ENCODE measurements at regions not wholly inside any gene's neighbourhood (a gene's known extent, or its start where the extent isn't known, plus 50 kb on each side); places are given as distances from the start of the nearest gene placed in this dataset.

DNA sequence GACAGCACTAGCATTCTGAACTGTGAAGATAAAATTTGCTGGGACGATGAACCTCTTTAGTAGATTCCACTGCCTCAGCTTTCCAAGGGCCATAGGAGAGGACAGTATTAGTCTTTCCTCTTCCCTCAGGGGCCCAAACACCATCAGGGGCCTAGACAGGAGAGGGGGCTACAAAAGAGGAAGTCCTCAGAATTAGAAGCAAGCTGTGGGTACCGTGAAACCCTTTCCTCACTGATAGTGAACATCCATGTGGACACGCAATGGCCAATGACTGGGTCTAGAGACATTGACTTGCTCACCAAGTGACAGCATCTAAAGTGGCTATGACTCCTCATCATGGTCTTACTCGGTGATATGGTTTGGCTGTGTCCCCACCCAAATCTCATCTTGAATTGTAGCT is 68.1 kb upstream of the UST start:
- no peak for TF ChIP-seq POLR2AphosphoS5 (IDR thresholded peaks at IDR 0.05)
- TF ChIP-seq, protein P1, sequence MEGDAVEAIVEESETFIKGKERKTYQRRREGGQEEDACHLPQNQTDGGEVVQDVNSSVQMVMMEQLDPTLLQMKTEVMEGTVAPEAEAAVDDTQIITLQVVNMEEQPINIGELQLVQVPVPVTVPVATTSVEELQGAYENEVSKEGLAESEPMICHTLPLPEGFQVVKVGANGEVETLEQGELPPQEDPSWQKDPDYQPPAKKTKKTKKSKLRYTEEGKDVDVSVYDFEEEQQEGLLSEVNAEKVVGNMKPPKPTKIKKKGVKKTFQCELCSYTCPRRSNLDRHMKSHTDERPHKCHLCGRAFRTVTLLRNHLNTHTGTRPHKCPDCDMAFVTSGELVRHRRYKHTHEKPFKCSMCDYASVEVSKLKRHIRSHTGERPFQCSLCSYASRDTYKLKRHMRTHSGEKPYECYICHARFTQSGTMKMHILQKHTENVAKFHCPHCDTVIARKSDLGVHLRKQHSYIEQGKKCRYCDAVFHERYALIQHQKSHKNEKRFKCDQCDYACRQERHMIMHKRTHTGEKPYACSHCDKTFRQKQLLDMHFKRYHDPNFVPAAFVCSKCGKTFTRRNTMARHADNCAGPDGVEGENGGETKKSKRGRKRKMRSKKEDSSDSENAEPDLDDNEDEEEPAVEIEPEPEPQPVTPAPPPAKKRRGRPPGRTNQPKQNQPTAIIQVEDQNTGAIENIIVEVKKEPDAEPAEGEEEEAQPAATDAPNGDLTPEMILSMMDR (IDR thresholded peaks at IDR 0.05 in 8 of 11, conservative IDR thresholded peaks at IDR 0.05 in 3 of 11) = no peak
- no peak for TF ChIP-seq POLR2A (IDR thresholded peaks at IDR 0.05)

DNA sequence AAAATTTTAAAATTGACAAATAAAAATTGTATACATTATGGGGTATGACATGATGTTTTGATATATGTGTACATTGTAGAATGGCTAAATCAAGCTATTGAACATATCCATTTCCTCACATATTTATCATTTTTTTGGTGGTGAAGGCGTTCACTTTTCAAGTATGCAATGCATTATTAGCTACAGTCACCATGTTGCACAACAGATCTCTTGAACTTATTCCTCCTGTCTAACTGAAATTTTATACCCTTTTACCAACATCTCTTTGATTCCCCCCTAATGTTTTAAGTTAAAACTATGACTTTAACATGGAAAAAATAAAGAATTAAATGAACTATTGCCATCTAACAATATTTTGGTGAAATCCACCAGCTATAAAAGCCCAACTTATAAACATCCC is 65.2 kb upstream of the UST start:
- Histone ChIP-seq H3K4me3 (no peak overlapping the region), H3K4me1 (peaks cover 0 to 54% (median 28%) of the 10 kb centered on the region in 6 donors), H3K9me3 (peaks cover 0 to 8% (median 0%) of the 10 kb centered on the region in 8 donors), H3K27me3 (replicated peaks in 1 of 7) (no peaks in the 10 kb centered on the region), H3K36me3 (no peaks in the 10 kb centered on the region), H3K27ac (peak overlapping the region in 1 of 8 donors; percentile 18)
- WGBS, 5 donors = 73 to 90% (median 79%) methylated on average over 1 of the region's 1 CpG
- DNase-seq = no peak
- intact Hi-C loops (cut with DNase I; ENCODE audit: low total_unique reads) = no loop called here
- TF ChIP-seq, protein P1 (IDR thresholded peaks at IDR 0.05 in 8 of 11, conservative IDR thresholded peaks at IDR 0.05 in 3 of 11) = no peak
- no peak for TF ChIP-seq POLR2A (IDR thresholded peaks at IDR 0.05)
- no peak for TF ChIP-seq POLR2AphosphoS5 (IDR thresholded peaks at IDR 0.05)

More for the DNA sequence above, 68.1 kb upstream of the UST start:
- Histone ChIP-seq H3K4me3 (no peak overlapping the region), H3K27me3 (replicated peaks in 1 of 7) (no peaks in the 10 kb centered on the region), H3K27ac (peak overlapping the region in 7 of 8 donors; percentile 51 to 80 (median 72)), H3K4me1 (peaks cover 0 to 47% (median 28%) of the 10 kb centered on the region in 6 donors), H3K36me3 (no peaks in the 10 kb centered on the region), H3K9me3 (peaks cover 0 to 16% (median 4%) of the 10 kb centered on the region in 8 donors)
- 84 to 100% (median 89%) methylated on average over 3 to 4 of the region's 4 CpGs for WGBS, 5 donors
- intact Hi-C loops (cut with DNase I; ENCODE audit: low total_unique reads) = no loop called here
- no peak for DNase-seq

DNA sequence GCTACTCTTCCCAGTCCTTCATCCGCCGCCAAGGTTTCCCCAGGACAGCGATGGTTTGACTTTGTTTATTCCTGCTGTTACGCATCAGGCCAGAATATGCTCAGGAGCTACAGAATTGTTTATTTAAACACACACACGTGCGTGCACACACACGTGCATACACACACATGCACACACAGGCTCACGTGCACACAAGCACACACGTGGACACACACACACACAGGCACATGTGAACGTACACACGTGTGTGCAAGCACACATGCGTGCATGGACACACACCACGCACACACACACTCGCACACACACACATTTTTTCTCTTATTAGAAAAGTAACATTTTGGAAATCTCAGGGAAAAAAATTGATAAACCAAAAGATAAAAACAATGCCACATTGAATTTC is 64.6 kb upstream of the UST start:
- Histone ChIP-seq H3K9me3 (peaks cover 0 to 8% (median 0%) of the 10 kb centered on the region in 8 donors), H3K36me3 (no peaks in the 10 kb centered on the region), H3K27ac (peak overlapping the region in 2 of 8 donors; percentile 18 to 61), H3K27me3 (replicated peaks in 1 of 7) (no peaks in the 10 kb centered on the region), H3K4me1 (peaks cover 0 to 48% (median 25%) of the 10 kb centered on the region in 6 donors), H3K4me3 (no peak overlapping the region)
- no peak for DNase-seq
- TF ChIP-seq POLR2A (IDR thresholded peaks at IDR 0.05) = no peak
- TF ChIP-seq, protein P1 (IDR thresholded peaks at IDR 0.05 in 8 of 11, conservative IDR thresholded peaks at IDR 0.05 in 3 of 11) = no peak
- TF ChIP-seq POLR2AphosphoS5 (IDR thresholded peaks at IDR 0.05) = no peak
- intact Hi-C loops (cut with DNase I; ENCODE audit: low total_unique reads) = no loop called here
- WGBS, 5 donors = 87 to 94% (median 89%) methylated on average over 14 of the region's 14 CpGs

DNA sequence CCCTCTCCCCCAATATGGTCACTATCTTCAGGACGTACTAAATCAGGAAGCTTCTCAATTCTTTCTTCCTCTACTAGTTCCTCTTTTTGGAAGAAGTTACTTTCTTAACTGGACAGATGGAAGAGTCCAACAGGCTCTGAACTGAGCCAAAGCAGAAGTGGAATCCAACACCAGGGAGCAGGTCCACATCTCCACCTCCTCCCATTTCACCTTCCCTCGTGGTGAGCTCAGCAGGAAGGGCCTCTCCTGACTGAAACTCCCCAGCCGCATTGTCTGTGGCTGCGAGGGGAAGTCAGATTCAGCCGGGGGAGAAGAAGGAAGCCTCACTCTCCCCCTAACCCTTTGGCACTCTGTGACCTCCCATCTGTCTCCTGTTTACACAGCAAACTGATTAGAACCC is 63.8 kb upstream of the UST start:
- 11 to 19% (median 16%) methylated on average over 5 of the region's 5 CpGs for WGBS, 5 donors
- H3K36me3 ChIP-seq = no peaks in the 10 kb centered on the region
- H3K27ac ChIP-seq = peak overlapping the region in 7 of 8 donors; percentile 16 to 71 (median 40)
- TF ChIP-seq POLR2AphosphoS5 (IDR thresholded peaks at IDR 0.05) (peak in 2 of 3 donors; percentile 10 to 53), POLR2A (IDR thresholded peaks at IDR 0.05) (no peak)
- TF ChIP-seq, protein P1 (IDR thresholded peaks at IDR 0.05 in 8 of 11, conservative IDR thresholded peaks at IDR 0.05 in 3 of 11) = no peak
- no peak overlapping the region for H3K4me3 ChIP-seq
- H3K9me3 ChIP-seq = peaks cover 0 to 8% (median 0%) of the 10 kb centered on the region in 8 donors
- no peaks in the 10 kb centered on the region for H3K27me3 ChIP-seq (replicated peaks in 1 of 7)
- intact Hi-C loops (cut with DNase I; ENCODE audit: low total_unique reads) = no loop called here
- no peak for DNase-seq
- H3K4me1 ChIP-seq = peaks cover 0 to 41% (median 18%) of the 10 kb centered on the region in 6 donors
